Astrocyte (in vitro differentiated cells and primary cell): ENCODE measurements at regions not wholly inside any gene's neighbourhood (a gene's known extent, or its start where the extent isn't known, plus 50 kb on each side); places are given as distances from the start of the nearest gene placed in this dataset.

Experiments
- EZH2 ChIP-seq: IDR thresholded peaks from 2 replicates; pipeline ENCODE4 v1.6.1; 2012; ENCODE audit warnings: mild to moderate bottlenecking, low read length, inconsistent platforms; ENCODE audit not compliant: insufficient read depth
- TF ChIP-seq, protein P1 (sequence below): IDR thresholded peaks from 2 replicates; pipeline ENCODE4 v1.5.1; 2011; ENCODE audit warnings: low read depth, mild to moderate bottlenecking, inconsistent platforms, low read length, moderate library complexity; ENCODE audit not compliant: insufficient read depth

DNA sequence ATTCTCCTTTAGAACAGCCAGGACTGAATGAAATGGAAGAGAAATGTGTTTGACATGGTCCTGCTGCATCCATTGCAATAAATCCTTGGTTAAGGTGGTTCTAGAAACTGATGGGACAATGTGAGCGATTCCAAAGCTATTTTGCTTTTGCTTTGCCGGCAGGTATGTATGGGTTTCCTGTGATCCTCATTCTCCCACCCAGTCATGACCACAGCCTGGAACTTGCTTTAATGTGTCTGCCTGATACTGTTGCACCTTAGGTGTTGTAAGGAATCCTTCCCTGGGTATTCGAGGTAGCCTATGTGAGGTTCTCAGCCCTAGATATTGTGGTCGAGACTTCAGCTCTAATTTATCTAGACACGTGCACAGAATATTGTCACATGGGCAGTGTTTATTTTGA lies 86.1 kb downstream of the ZNF518B start:
- TF ChIP-seq, protein P1, sequence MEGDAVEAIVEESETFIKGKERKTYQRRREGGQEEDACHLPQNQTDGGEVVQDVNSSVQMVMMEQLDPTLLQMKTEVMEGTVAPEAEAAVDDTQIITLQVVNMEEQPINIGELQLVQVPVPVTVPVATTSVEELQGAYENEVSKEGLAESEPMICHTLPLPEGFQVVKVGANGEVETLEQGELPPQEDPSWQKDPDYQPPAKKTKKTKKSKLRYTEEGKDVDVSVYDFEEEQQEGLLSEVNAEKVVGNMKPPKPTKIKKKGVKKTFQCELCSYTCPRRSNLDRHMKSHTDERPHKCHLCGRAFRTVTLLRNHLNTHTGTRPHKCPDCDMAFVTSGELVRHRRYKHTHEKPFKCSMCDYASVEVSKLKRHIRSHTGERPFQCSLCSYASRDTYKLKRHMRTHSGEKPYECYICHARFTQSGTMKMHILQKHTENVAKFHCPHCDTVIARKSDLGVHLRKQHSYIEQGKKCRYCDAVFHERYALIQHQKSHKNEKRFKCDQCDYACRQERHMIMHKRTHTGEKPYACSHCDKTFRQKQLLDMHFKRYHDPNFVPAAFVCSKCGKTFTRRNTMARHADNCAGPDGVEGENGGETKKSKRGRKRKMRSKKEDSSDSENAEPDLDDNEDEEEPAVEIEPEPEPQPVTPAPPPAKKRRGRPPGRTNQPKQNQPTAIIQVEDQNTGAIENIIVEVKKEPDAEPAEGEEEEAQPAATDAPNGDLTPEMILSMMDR: no peak
- TF ChIP-seq EZH2: no peak
